ENCODE measurements at regions not wholly inside any gene's neighbourhood (a gene's known extent, or its start where the extent isn't known, plus 50 kb on each side); places are given as distances from the start of the nearest gene placed in this dataset.

DNA sequence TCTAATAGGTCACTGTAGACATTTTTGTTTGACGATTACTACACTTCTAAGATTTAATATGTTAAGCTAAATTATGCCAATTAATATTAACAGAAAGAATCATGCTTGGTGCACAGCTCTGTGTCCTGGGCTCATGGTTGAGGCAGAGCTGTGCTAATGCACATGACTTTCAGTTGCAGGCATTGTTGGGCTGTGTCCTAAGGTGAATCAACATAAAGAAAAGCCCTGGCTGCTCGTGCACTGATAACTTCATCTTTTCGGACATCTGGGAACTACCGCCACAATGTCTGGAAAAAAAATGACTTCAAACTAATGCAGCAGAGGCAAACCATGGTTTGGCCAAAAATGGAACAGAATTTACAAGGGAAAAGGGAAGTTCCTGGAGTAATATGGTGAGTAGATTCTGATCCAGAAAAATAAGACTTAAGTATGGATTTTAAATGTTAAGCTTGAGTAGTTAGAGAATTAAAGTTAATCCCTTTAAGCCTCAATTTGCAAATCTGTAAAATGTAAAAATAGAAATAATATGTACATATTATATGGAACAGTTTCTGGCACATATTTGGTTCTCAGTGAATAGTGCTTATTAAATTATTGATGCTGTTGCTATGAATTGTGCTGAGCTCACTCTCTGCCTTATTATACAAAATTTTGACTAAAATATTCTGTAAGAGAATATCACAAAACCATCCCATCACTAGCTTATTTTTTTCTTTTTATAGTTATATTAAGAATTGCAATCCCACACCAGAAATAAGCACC, 186.1 kb downstream of the BRINP2 start:
- no peak overlapping the region for H3K27ac ChIP-seq
- no peak overlapping the region for H3K4me3 ChIP-seq
- TF ChIP-seq, protein P1, sequence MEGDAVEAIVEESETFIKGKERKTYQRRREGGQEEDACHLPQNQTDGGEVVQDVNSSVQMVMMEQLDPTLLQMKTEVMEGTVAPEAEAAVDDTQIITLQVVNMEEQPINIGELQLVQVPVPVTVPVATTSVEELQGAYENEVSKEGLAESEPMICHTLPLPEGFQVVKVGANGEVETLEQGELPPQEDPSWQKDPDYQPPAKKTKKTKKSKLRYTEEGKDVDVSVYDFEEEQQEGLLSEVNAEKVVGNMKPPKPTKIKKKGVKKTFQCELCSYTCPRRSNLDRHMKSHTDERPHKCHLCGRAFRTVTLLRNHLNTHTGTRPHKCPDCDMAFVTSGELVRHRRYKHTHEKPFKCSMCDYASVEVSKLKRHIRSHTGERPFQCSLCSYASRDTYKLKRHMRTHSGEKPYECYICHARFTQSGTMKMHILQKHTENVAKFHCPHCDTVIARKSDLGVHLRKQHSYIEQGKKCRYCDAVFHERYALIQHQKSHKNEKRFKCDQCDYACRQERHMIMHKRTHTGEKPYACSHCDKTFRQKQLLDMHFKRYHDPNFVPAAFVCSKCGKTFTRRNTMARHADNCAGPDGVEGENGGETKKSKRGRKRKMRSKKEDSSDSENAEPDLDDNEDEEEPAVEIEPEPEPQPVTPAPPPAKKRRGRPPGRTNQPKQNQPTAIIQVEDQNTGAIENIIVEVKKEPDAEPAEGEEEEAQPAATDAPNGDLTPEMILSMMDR (IDR thresholded peaks at IDR 0.05), result no peak
- DNase-seq (ENCODE audit: low spot score), result no peak

DNA sequence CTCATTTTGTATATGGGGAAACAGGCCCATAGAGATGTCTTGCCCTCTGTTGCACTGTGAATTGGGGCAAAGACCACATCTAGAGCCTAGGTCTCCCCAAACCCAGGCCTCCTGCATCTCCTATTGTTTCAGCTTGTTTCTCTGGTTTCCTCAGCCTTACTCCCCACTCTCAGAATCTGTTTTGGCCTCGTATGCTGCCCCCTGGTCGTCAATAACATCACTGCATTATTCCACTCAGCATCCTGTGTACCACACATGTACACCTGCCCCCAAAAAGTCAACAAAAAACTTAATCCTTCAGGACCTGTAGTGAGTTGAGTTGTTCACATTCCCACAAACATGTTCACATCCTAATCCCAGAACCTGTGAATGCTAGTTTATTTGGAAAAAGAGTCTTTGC, 184.8 kb downstream of the BRINP2 start:
- no peak for DNase-seq (ENCODE audit: low spot score)
- no peak overlapping the region for H3K4me3 ChIP-seq
- TF ChIP-seq, protein P1 (IDR thresholded peaks at IDR 0.05), result no peak
- H3K27ac ChIP-seq, result no peak overlapping the region

GRCh38 chr1:177354247-177354646, 183.5 kb downstream of the BRINP2 start:
- no peak overlapping the region for H3K4me3 ChIP-seq
- DNase-seq (ENCODE audit: low spot score), result no peak
- H3K27ac ChIP-seq, result no peak overlapping the region
- TF ChIP-seq, protein P1 (IDR thresholded peaks at IDR 0.05), result no peak

DNA sequence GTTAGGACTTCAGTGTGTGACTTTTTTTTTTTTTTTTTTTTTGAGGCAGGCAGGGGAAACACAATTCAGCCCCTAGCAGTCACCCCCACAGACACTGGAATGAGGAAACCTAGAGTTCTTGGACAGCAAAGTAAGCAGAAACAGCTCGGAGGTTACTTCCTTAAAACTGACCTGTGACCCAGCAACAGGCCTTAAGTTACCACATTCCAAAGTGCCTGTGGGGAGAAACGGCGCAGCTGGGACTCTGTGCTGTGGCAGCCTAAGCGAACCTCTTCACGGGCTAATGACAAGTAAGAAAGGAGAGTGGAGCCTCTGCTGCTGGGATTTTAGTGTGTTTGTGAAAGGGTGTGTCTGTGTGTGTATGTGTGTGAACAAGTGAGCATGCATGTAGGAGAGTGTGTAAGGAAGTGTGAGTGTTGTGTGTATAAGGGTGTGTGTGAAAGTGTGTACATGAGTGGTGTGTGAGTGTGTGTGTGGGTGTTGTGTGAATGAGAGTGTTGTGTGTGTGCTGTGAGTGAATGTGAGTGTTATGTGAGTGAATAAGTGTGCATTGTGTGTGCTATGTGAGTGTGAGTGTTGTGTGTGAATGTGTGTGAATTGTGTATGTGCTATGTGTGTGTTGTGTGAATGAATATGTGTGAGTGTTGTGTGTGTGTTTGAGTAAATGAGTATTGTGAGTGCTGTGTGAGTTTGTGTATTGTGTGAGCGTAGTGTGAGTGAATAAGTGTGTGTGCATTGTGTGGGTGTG, 180.8 kb downstream of the BRINP2 start:
- no peak overlapping the region for H3K4me3 ChIP-seq
- TF ChIP-seq, protein P1 (IDR thresholded peaks at IDR 0.05), result no peak
- H3K27ac ChIP-seq, result no peak overlapping the region
- DNase-seq (ENCODE audit: low spot score), result no peak

DNA sequence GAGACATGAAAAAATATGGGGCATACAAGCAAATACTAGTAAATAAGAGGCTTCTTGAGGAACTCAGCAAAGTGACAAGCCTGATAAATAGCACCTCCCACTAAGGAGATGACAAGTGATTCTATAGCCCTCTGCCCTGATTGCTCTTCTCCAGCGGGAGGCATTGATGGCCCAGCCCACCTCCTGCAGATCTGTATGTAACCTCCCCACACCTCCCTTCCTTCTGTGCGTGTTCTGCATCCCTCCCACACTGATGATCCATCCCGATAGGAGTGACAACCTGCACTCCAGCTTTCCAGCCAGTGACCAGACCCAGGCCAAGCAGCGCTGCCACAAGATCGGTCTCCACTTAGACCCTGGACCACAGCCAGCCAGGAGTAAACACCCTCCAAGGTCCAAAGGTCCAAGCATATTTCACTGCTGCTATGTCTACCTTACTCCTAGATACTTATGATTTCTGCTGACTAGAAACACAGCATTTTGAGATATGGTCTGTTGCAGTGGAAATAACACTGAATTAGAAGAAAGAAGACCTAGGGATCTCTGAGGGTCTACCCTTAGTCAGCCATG, 176.1 kb downstream of the BRINP2 start:
- H3K4me3 ChIP-seq, result no peak overlapping the region
- TF ChIP-seq, protein P1 (IDR thresholded peaks at IDR 0.05), result no peak
- no peak for DNase-seq (ENCODE audit: low spot score)
- H3K27ac ChIP-seq, result no peak overlapping the region

GRCh38 chr1:177343445-177343844, 172.7 kb downstream of the BRINP2 start:
- no peak for DNase-seq (ENCODE audit: low spot score)
- TF ChIP-seq, protein P1 (IDR thresholded peaks at IDR 0.05), result no peak
- H3K4me3 ChIP-seq, result no peak overlapping the region
- H3K27ac ChIP-seq, result no peak overlapping the region

Measured in coronary artery (tissue), 2 donors.